Upper lobe of left lung (tissue), 6 donors: ENCODE measurements at regions not wholly inside any gene's neighbourhood (a gene's known extent, or its start where the extent isn't known, plus 50 kb on each side); places are given as distances from the start of the nearest gene placed in this dataset.
A peak's percentile ranks its signal among the peaks of the same experiment; 100 is the strongest.

Experiments
- ATAC-seq, 2 donors: fragments of 200-7000 bp; cut with Tn5 transposase; one replicate each; pipeline ENCODE4 v1.9.1; 2022; ENCODE audit warnings: mild to moderate bottlenecking in 2 of 2, moderate library complexity in 2 of 2; ENCODE audit not compliant: low FRiP score in 2 of 2
- DNase-seq, 2 donors: peaks; one replicate each; pipeline ENCODE4 v3.0.0-alpha.2; 2019 to 2020
- H3K27ac ChIP-seq, 4 donors: fragments of 200-600 bp; sonication (generic); one replicate each; pipeline ENCODE4 v1.5.1; 2016 to 2019
- H3K27me3 ChIP-seq, 4 donors: fragments of 200-600 bp; sonication (generic); one replicate each; pipeline ENCODE4 v1.5.1; 2017 to 2019
- H3K36me3 ChIP-seq, 4 donors: fragments of 200-600 bp; sonication (generic); one replicate each; pipeline ENCODE4 v1.5.1; 2016 to 2019
- H3K4me1 ChIP-seq, 4 donors: fragments of 200-600 bp; sonication (generic); one replicate each; pipeline ENCODE4 v1.5.1; 2018 to 2019
- H3K4me3 ChIP-seq, 4 donors: fragments of 200-600 bp; sonication (generic); one replicate each; pipeline ENCODE4 v1.5.1; 2017 to 2019; ENCODE audit warnings: mild to moderate bottlenecking in 2 of 4, moderate library complexity in 1 of 4
- H3K9me3 ChIP-seq, 4 donors: fragments of 200-600 bp; sonication (generic); one replicate each; pipeline ENCODE4 v1.5.1; 2018 to 2019
- CTCF ChIP-seq, 6 experiments: fragments of 450-650 bp in 4 of 6; fragments of 200-600 bp in 2 of 6; sonication (generic) in 2 of 6; IDR thresholded peaks; one replicate each; pipeline ENCODE4 v1.5.1; 2016 to 2019; ENCODE audit warnings: antibody characterized with exemption in 6 of 6
- EP300 ChIP-seq, 4 donors: sonication (generic); formaldehyde crosslinking; IDR thresholded peaks; one replicate each; pipeline ENCODE4 v1.5.1; 2017; ENCODE audit warnings: antibody characterized with exemption in 4 of 4, control low read depth in 2 of 4
- POLR2A ChIP-seq, 4 donors: fragments of 450-650 bp; IDR thresholded peaks; one replicate each; pipeline ENCODE4 v1.5.1; 2016 to 2017; ENCODE audit warnings: antibody characterized with exemption in 4 of 4, mild to moderate bottlenecking in 2 of 4
- POLR2AphosphoS5 ChIP-seq, 2 donors: sonication (generic); formaldehyde crosslinking; IDR thresholded peaks; one replicate each; pipeline ENCODE4 v1.5.1; 2017; ENCODE audit warnings: antibody characterized with exemption in 2 of 2
- WGBS, 2 donors: methylation state at CpG; one replicate each; pipeline ENCODE4 v1.1.5; 2017 to 2018; 5-methylcytosine and 5-hydroxymethylcytosine counted together
- donor health status: DM: no; HTN: no; CAD: no; lungs with moderate emphysema.
- donor health status: DM: no; HTN: yes; CAD: no; lungs with severe emphysema.

GRCh38 chr2:129296396-129296795 is 683.1 kb upstream of the RAB6C start:
- ATAC-seq (no peak), DNase-seq (no peak)
- no peaks in the 10 kb centered on the region for H3K9me3 ChIP-seq
- H3K4me1 ChIP-seq = no peaks in the 10 kb centered on the region
- H3K4me3 ChIP-seq = no peak overlapping the region
- H3K36me3 ChIP-seq = no peaks in the 10 kb centered on the region
- TF ChIP-seq POLR2AphosphoS5 (IDR thresholded peaks at IDR 0.05) (no peak), POLR2A (IDR thresholded peaks at IDR 0.05) (no peak)
- no peaks in the 10 kb centered on the region for H3K27me3 ChIP-seq
- no peak overlapping the region for H3K27ac ChIP-seq
- 72 to 83% methylated on average over 4 of the region's 4 CpGs for WGBS, 2 donors

GRCh38 chr2:129296806-129297205 is 682.7 kb upstream of the RAB6C start:
- Histone ChIP-seq H3K9me3 (no peaks in the 10 kb centered on the region), H3K36me3 (no peaks in the 10 kb centered on the region), H3K27ac (no peak overlapping the region), H3K4me3 (no peak overlapping the region), H3K27me3 (no peaks in the 10 kb centered on the region), H3K4me1 (no peaks in the 10 kb centered on the region)
- no peak for DNase-seq
- 17 to 29% methylated on average over 5 of the region's 5 CpGs for WGBS, 2 donors
- TF ChIP-seq POLR2AphosphoS5 (IDR thresholded peaks at IDR 0.05) (no peak), EP300 (IDR thresholded peaks at IDR 0.05) (no peak), CTCF (IDR thresholded peaks at IDR 0.05) (no peak)
- ATAC-seq = peak in 1 of 2 donors; percentile 28

DNA sequence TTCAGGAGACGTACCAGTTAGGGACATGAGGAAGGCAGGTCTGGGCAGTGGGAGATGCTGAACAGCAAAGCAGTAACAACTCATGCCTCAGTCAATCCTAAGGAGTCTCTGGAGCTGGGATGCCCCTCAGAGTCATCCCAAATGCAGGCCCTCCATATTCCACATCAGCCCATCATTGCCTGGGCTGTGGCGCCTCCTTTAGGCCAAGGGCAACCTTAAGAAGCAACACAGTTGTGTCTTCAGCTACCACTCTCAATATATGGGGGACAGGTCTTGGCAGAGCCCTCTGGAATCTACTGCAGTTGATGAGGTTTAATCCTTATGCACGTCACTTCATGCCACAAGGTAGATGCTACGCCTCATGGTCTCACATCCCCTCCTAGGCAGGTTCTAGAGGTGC is 682.0 kb upstream of the RAB6C start:
- WGBS, 2 donors = 69 to 72% methylated on average over 3 to 4 of the region's 4 CpGs
- Histone ChIP-seq H3K9me3 (no peaks in the 10 kb centered on the region), H3K4me1 (no peaks in the 10 kb centered on the region), H3K4me3 (no peak overlapping the region), H3K36me3 (no peaks in the 10 kb centered on the region), H3K27me3 (no peaks in the 10 kb centered on the region), H3K27ac (no peak overlapping the region)
- DNase-seq (no peak), ATAC-seq (no peak)
- TF ChIP-seq EP300 (IDR thresholded peaks at IDR 0.05) = no peak
- TF ChIP-seq CTCF (IDR thresholded peaks at IDR 0.05) = no peak
- no peak for TF ChIP-seq POLR2AphosphoS5 (IDR thresholded peaks at IDR 0.05)
- TF ChIP-seq POLR2A (IDR thresholded peaks at IDR 0.05) = no peak

DNA sequence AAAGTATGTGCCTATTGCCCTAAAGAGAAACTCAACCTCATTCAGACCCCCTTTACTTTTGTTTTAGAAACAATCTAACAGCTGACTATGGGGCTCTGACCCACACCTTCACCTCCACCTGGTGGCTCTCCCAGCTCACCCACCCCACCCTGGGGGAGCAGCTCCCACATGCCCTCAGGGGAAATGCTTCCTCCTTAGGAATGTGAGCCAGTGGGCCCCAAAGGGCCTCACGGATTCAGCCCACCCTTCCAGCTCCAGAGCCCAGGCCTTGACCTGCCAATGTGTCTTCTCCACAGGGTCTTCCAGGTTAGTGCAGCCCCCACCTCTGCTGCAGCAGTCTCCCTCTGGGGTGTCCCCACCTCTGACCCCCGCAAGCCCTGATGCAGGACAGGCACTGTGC is 680.1 kb upstream of the RAB6C start:
- no peak for ATAC-seq
- DNase-seq = no peak
- no peak overlapping the region for H3K27ac ChIP-seq

DNA sequence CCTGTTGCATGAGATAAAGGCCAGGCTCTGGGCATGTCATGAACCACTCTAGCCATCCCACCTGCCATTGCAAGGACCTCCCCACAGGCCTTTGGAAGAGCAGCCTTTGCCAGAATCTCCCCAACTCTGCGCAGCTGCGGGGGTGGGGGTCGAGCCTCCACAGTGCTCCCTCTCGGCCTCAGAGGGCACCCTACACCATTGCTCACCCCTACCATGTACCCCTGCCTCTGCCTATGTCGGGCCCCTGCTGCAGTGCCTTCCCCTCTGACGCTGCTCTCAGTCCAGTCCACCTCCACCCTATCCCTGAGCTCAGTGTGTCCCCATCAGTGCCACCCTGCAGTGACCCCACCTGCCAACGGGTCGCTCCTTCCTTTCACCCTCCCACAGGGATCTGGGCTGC is 679.7 kb upstream of the RAB6C start:
- H3K27ac ChIP-seq = no peak overlapping the region
- no peaks in the 10 kb centered on the region for H3K36me3 ChIP-seq
- 93 to 97% methylated on average over 6 to 8 of the region's 8 CpGs for WGBS, 2 donors
- H3K27me3 ChIP-seq = no peaks in the 10 kb centered on the region
- H3K9me3 ChIP-seq = no peaks in the 10 kb centered on the region
- TF ChIP-seq POLR2AphosphoS5 (IDR thresholded peaks at IDR 0.05) (no peak), EP300 (IDR thresholded peaks at IDR 0.05) (no peak), CTCF (IDR thresholded peaks at IDR 0.05) (no peak), POLR2A (IDR thresholded peaks at IDR 0.05) (no peak)
- no peaks in the 10 kb centered on the region for H3K4me1 ChIP-seq
- no peak overlapping the region for H3K4me3 ChIP-seq
- ATAC-seq = peak in 1 of 2 donors; percentile 48
- peak in 1 of 2 donors; percentile 29 for DNase-seq

More for the DNA sequence above, 680.1 kb upstream of the RAB6C start:
- no peak overlapping the region for H3K4me3 ChIP-seq
- no peaks in the 10 kb centered on the region for H3K9me3 ChIP-seq
- 95 to 100% methylated on average over 1 to 2 of the region's 2 CpGs for WGBS, 2 donors
- no peaks in the 10 kb centered on the region for H3K36me3 ChIP-seq
- H3K4me1 ChIP-seq = no peaks in the 10 kb centered on the region
- TF ChIP-seq EP300 (IDR thresholded peaks at IDR 0.05) (no peak), POLR2A (IDR thresholded peaks at IDR 0.05) (no peak), POLR2AphosphoS5 (IDR thresholded peaks at IDR 0.05) (no peak), CTCF (IDR thresholded peaks at IDR 0.05) (no peak)
- no peaks in the 10 kb centered on the region for H3K27me3 ChIP-seq
